ENCODE measurements at regions not wholly inside any gene's neighbourhood (a gene's known extent, or its start where the extent isn't known, plus 50 kb on each side); places are given as distances from the start of the nearest gene placed in this dataset.

DNA sequence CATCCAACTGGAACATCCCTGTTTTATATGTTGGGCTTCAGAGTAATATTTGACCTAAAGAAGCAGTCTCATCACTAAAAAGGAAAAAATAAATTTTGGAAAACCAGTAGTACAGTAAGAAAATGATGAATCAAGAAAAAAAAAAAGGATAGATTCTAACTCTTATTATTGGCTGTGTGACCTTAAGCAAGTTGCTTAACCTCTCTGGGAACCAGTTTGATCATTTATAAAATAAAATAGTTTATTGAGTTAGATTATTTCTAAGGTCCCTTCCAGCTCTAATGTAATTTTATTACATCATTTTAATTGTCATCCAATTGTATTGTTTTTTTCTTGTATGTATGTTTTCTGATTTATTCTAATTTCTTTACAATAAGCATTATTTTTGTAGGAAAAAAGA lies 127.0 kb downstream of the PRELID2 start:
- Histone ChIP-seq H3K4me1 (no peaks in the 10 kb centered on the region), H3K27ac (no peak overlapping the region), H2AFZ (no peak overlapping the region), H3K9ac (no peak overlapping the region), H3K4me2 (ENCODE audit: low read length) (no peak overlapping the region), H3K4me3 (ENCODE audit: low read depth, low read length) (no peak overlapping the region), H3K36me3 (ENCODE audit: control insufficient read depth, insufficient read depth, low read length) (no peaks in the 10 kb centered on the region), H3K79me2 (no peaks in the 10 kb centered on the region), H3K27me3 (ENCODE audit: control insufficient read depth, insufficient read depth, low read length) (no peaks in the 10 kb centered on the region), H3K9me3 (ENCODE audit: control insufficient read depth, low read length) (no peaks in the 10 kb centered on the region)
- TF ChIP-seq CTCF (IDR thresholded peaks at IDR 0.05), result no peak

GRCh38 chr5:145704724-145705123 lies 130.4 kb downstream of the PRELID2 start:
- no peak overlapping the region for H2AFZ ChIP-seq
- TF ChIP-seq CTCF (IDR thresholded peaks at IDR 0.05), result no peak
- no peak overlapping the region for H3K4me2 ChIP-seq (ENCODE audit: low read length)
- H3K27ac ChIP-seq, result no peak overlapping the region
- no peak overlapping the region for H3K4me3 ChIP-seq (ENCODE audit: low read depth, low read length)
- no peaks in the 10 kb centered on the region for H3K4me1 ChIP-seq
- H3K27me3 ChIP-seq (ENCODE audit: control insufficient read depth, insufficient read depth, low read length), result no peaks in the 10 kb centered on the region
- no peak overlapping the region for H3K9ac ChIP-seq
- no peaks in the 10 kb centered on the region for H3K79me2 ChIP-seq
- H3K36me3 ChIP-seq (ENCODE audit: control insufficient read depth, insufficient read depth, low read length), result no peaks in the 10 kb centered on the region
- no peaks in the 10 kb centered on the region for H3K9me3 ChIP-seq (ENCODE audit: control insufficient read depth, low read length)

DNA sequence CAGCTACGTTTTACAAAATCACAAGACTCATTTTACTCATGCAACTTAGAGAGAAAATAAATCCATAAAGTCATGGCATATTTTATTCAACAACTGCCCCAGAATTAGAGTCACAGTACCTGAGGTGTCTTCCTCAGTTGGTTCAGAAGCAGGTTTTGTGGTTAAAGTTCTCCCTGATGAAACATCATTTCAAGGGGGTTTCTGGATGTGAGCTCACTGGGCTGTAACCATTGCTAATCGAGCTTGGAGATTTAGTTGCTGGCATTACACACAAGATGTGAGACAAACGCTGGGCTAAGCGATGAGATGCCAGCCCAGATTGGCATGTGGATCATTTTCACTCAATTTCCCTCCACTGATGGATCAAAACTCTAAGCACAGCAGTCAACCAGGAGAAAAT lies 131.3 kb downstream of the PRELID2 start:
- H3K4me3 ChIP-seq (ENCODE audit: low read depth, low read length), result no peak overlapping the region
- no peaks in the 10 kb centered on the region for H3K27me3 ChIP-seq (ENCODE audit: control insufficient read depth, insufficient read depth, low read length)
- H3K9ac ChIP-seq, result no peak overlapping the region
- H3K79me2 ChIP-seq, result no peaks in the 10 kb centered on the region
- H2AFZ ChIP-seq, result no peak overlapping the region
- no peaks in the 10 kb centered on the region for H3K9me3 ChIP-seq (ENCODE audit: control insufficient read depth, low read length)
- no peak for TF ChIP-seq CTCF (IDR thresholded peaks at IDR 0.05)
- H3K36me3 ChIP-seq (ENCODE audit: control insufficient read depth, insufficient read depth, low read length), result no peaks in the 10 kb centered on the region
- no peak overlapping the region for H3K4me2 ChIP-seq (ENCODE audit: low read length)
- no peak overlapping the region for H3K27ac ChIP-seq
- H3K4me1 ChIP-seq, result no peaks in the 10 kb centered on the region

- H3K27me3 ChIP-seq (ENCODE audit: control insufficient read depth, insufficient read depth, low read length), result no peaks in the 10 kb centered on the region
- H3K9ac ChIP-seq, result no peak overlapping the region
- H3K36me3 ChIP-seq (ENCODE audit: control insufficient read depth, insufficient read depth, low read length), result no peaks in the 10 kb centered on the region
Measured at GRCh38 chr5:145701404-145701803, 133.7 kb downstream of the PRELID2 start.

More at GRCh38 chr5:145701404-145701803, 133.7 kb downstream of the PRELID2 start:
- no peaks in the 10 kb centered on the region for H3K79me2 ChIP-seq
- H3K9me3 ChIP-seq (ENCODE audit: control insufficient read depth, low read length), result no peaks in the 10 kb centered on the region
- no peak overlapping the region for H3K4me2 ChIP-seq (ENCODE audit: low read length)
- H2AFZ ChIP-seq, result no peak overlapping the region
- TF ChIP-seq CTCF (IDR thresholded peaks at IDR 0.05), result no peak
- peaks cover 2% of the 10 kb centered on the region for H3K4me1 ChIP-seq
- H3K4me3 ChIP-seq (ENCODE audit: low read depth, low read length), result no peak overlapping the region
- H3K27ac ChIP-seq, result no peak overlapping the region

Data from parathyroid adenoma (tissue), 2 donors.